RWPE2 (cell line): ENCODE measurements at regions not wholly inside any gene's neighbourhood (a gene's known extent, or its start where the extent isn't known, plus 50 kb on each side); places are given as distances from the start of the nearest gene placed in this dataset.

ENCODE experiments used
- ATAC-seq: fragments of 200-7000 bp; cut with Tn5 transposase; 3 replicates; pipeline ENCODE4 v1.9.1; 2021; ENCODE audit warnings: low read depth
- DNase-seq: peaks from one replicate; pipeline ENCODE4 v3.0.0-alpha.2; 2020; ENCODE audit warnings: low spot score
- H3K27ac ChIP-seq: fragments of 450-650 bp; 2 replicates; pipeline ENCODE4 v1.5.1; 2017; ENCODE audit warnings: mild to moderate bottlenecking; ENCODE audit not compliant: poor library complexity, severe bottlenecking
- H3K27me3 ChIP-seq: fragments of 250-450 bp; sonication (Bioruptor Pico); 2 replicates; pipeline ENCODE4 v1.5.1; 2021; ENCODE audit warnings: mild to moderate bottlenecking, moderate library complexity; ENCODE audit not compliant: insufficient read depth, poor library complexity, severe bottlenecking
- H3K36me3 ChIP-seq: fragments of 250-450 bp; sonication (Bioruptor Pico); 2 replicates; pipeline ENCODE4 v1.5.1; 2020; ENCODE audit warnings: low read depth, mild to moderate bottlenecking, moderate library complexity
- H3K4me1 ChIP-seq: fragments of 250-450 bp; sonication (Bioruptor Pico); 2 replicates; pipeline ENCODE4 v1.5.1; 2021; ENCODE audit warnings: mild to moderate bottlenecking, moderate library complexity; ENCODE audit not compliant: insufficient read depth, poor library complexity, severe bottlenecking
- H3K4me3 ChIP-seq: fragments of 250-450 bp; sonication (Bioruptor Pico); 2 replicates; pipeline ENCODE4 v1.5.1; 2021; ENCODE audit warnings: mild to moderate bottlenecking, moderate library complexity; ENCODE audit not compliant: severe bottlenecking
- H3K9me3 ChIP-seq: fragments of 250-450 bp; sonication (Bioruptor Pico); 2 replicates; pipeline ENCODE4 v1.5.1; 2021; ENCODE audit warnings: mild to moderate bottlenecking, moderate library complexity; ENCODE audit not compliant: severe bottlenecking
- CTCF ChIP-seq: fragments of 450-650 bp; IDR thresholded peaks from one replicate; pipeline ENCODE4 v1.5.1; 2017; ENCODE audit warnings: mild to moderate bottlenecking, moderate library complexity; ENCODE audit not compliant: poor library complexity, severe bottlenecking

- peak; percentile 72 for ATAC-seq
- Histone ChIP-seq H3K4me1 (no peaks in the 10 kb centered on the region), H3K27ac (no peak overlapping the region), H3K9me3 (no peaks in the 10 kb centered on the region), H3K36me3 (no peaks in the 10 kb centered on the region), H3K4me3 (no peak overlapping the region), H3K27me3 (peaks cover 5% of the 10 kb centered on the region)
- no peak for DNase-seq
- no peak for TF ChIP-seq CTCF
Measured at GRCh38 chr6:97524811-97525210, 241.8 kb upstream of the MMS22L start.

GRCh38 chr6:97535800-97536199 lies 252.8 kb upstream of the MMS22L start:
- ATAC-seq: no peak
- H3K9me3 ChIP-seq: no peaks in the 10 kb centered on the region

GRCh38 chr6:97548354-97548753 lies 265.3 kb upstream of the MMS22L start:
- Histone ChIP-seq H3K27ac (no peak overlapping the region), H3K27me3 (no peaks in the 10 kb centered on the region), H3K36me3 (no peaks in the 10 kb centered on the region), H3K9me3 (no peaks in the 10 kb centered on the region), H3K4me1 (no peaks in the 10 kb centered on the region), H3K4me3 (no peak overlapping the region)
- no peak for TF ChIP-seq CTCF
- DNase-seq (no peak), ATAC-seq (no peak)

More at GRCh38 chr6:97535800-97536199, 252.8 kb upstream of the MMS22L start:
- no peak for DNase-seq
- Histone ChIP-seq H3K36me3 (no peaks in the 10 kb centered on the region), H3K4me1 (no peaks in the 10 kb centered on the region), H3K4me3 (no peak overlapping the region), H3K27me3 (no peaks in the 10 kb centered on the region), H3K27ac (no peak overlapping the region)
- no peak for TF ChIP-seq CTCF

GRCh38 chr6:97557355-97557754 lies 274.3 kb upstream of the MMS22L start:
- ATAC-seq: no peak
- DNase-seq: no peak
- Histone ChIP-seq H3K9me3 (no peaks in the 10 kb centered on the region), H3K27me3 (no peaks in the 10 kb centered on the region), H3K27ac (no peak overlapping the region), H3K4me3 (no peak overlapping the region), H3K4me1 (no peaks in the 10 kb centered on the region), H3K36me3 (no peaks in the 10 kb centered on the region)
- no peak for TF ChIP-seq CTCF

- Histone ChIP-seq H3K4me3 (no peak overlapping the region), H3K27ac (no peak overlapping the region), H3K36me3 (no peaks in the 10 kb centered on the region), H3K9me3 (no peaks in the 10 kb centered on the region), H3K27me3 (no peaks in the 10 kb centered on the region), H3K4me1 (no peaks in the 10 kb centered on the region)
- no peak for DNase-seq
- no peak for TF ChIP-seq CTCF
- ATAC-seq: no peak
Measured at GRCh38 chr6:97563529-97563928, 280.5 kb upstream of the MMS22L start.
